GM23338 (cell line): ENCODE measurements at regions not wholly inside any gene's neighbourhood (a gene's known extent, or its start where the extent isn't known, plus 50 kb on each side); places are given as distances from the start of the nearest gene placed in this dataset.

Source experiments
- ATAC-seq: fragments of 200-7000 bp; cut with Tn5 transposase; 3 replicates; pipeline ENCODE4 v1.9.1; 2020
- DNase-seq: peaks from one replicate; pipeline ENCODE4 v3.0.0-alpha.2; 2015; ENCODE audit warnings: low spot score
- H2AFZ ChIP-seq: fragments of 200-600 bp; sonication (generic); 2 replicates; pipeline ENCODE4 v1.8.0; 2016; ENCODE audit warnings: antibody characterized with exemption, mild to moderate bottlenecking, moderate library complexity
- H3F3A ChIP-seq: fragments of 200-600 bp; sonication (generic); replicated peaks from 2 replicates; pipeline ENCODE4 v1.8.0; 2017; ENCODE audit warnings: antibody characterized with exemption, mixed run types, low read depth
- H3K27ac ChIP-seq: fragments of 200-600 bp; sonication (generic); 2 replicates; pipeline ENCODE4 v1.6.1; 2016; ENCODE audit warnings: low read depth
- H3K27me3 ChIP-seq: fragments of 200-600 bp; sonication (generic); 2 replicates; pipeline ENCODE4 v1.8.0; 2016; ENCODE audit warnings: mild to moderate bottlenecking, mixed run types, moderate library complexity; ENCODE audit not compliant: insufficient read depth
- H3K36me3 ChIP-seq: fragments of 200-600 bp; sonication (generic); 2 replicates; pipeline ENCODE4 v1.8.0; 2016; ENCODE audit warnings: mild to moderate bottlenecking; ENCODE audit not compliant: insufficient read depth
- H3K4me1 ChIP-seq: fragments of 200-600 bp; sonication (generic); 2 replicates; pipeline ENCODE4 v1.8.0; 2016; ENCODE audit warnings: mild to moderate bottlenecking, moderate library complexity; ENCODE audit not compliant: insufficient read depth
- H3K4me2 ChIP-seq: fragments of 200-600 bp; sonication (generic); 2 replicates; pipeline ENCODE4 v1.7.1; 2017; ENCODE audit warnings: mixed run types
- H3K4me3 ChIP-seq: fragments of 200-600 bp; sonication (generic); 2 replicates; pipeline ENCODE4 v1.6.1; 2016; ENCODE audit warnings: mixed run types
- H3K79me2 ChIP-seq: fragments of 200-600 bp; sonication (generic); replicated peaks from 2 replicates; pipeline ENCODE4 v1.8.0; 2017; ENCODE audit warnings: mild to moderate bottlenecking; ENCODE audit not compliant: insufficient read depth
- H3K9me2 ChIP-seq: fragments of 200-600 bp; sonication (generic); 2 replicates; pipeline ENCODE4 v1.8.0; 2017; ENCODE audit not compliant: insufficient read depth
- H4K20me1 ChIP-seq: fragments of 200-600 bp; sonication (generic); replicated peaks from 2 replicates; pipeline ENCODE4 v1.8.0; 2017; ENCODE audit warnings: mild to moderate bottlenecking; ENCODE audit not compliant: insufficient read depth
- H3K27ac Mint-ChIP-seq: 2 replicates; pipeline ENCODE4 v1.8.0; 2020; ENCODE audit warnings: inconsistent platforms, mild to moderate bottlenecking, moderate library complexity, mixed read lengths
- H3K27me3 Mint-ChIP-seq: 3 replicates; pipeline ENCODE4 v1.8.0; 2022; ENCODE audit warnings: low read depth, mild to moderate bottlenecking, moderate library complexity, mixed read lengths, inconsistent platforms; ENCODE audit not compliant: insufficient read depth, poor library complexity
- H3K36me3 Mint-ChIP-seq: 3 replicates; pipeline ENCODE4 v1.8.0; 2021; ENCODE audit warnings: low read depth, mild to moderate bottlenecking, inconsistent platforms, moderate library complexity, mixed read lengths
- H3K4me1 Mint-ChIP-seq: 3 replicates; pipeline ENCODE4 v1.8.0; 2020; ENCODE audit warnings: mild to moderate bottlenecking, inconsistent platforms, mixed read lengths
- H3K4me3 Mint-ChIP-seq: 3 replicates; pipeline ENCODE4 v1.8.0; 2021; ENCODE audit warnings: moderate library complexity, mild to moderate bottlenecking, inconsistent platforms, mixed read lengths
- H3K9me3 Mint-ChIP-seq: 3 replicates; pipeline ENCODE4 v1.8.0; 2020; ENCODE audit warnings: moderate library complexity, mild to moderate bottlenecking, inconsistent platforms, mixed read lengths
- CREB1 ChIP-seq: fragments of 250-450 bp; sonication (Bioruptor Pico); IDR thresholded peaks from 2 replicates; pipeline ENCODE4 v1.5.0; 2020; ENCODE audit warnings: low read depth, mild to moderate bottlenecking, moderate library complexity
- EZH2phosphoT487 ChIP-seq: fragments of 200-600 bp; sonication (generic); IDR thresholded peaks from one replicate; pipeline ENCODE4 v1.8.1; 2018; ENCODE audit warnings: antibody characterized with exemption; ENCODE audit not compliant: unreplicated experiment
- STAT1 ChIP-seq: IDR thresholded peaks from one replicate; pipeline ENCODE4 v1.6.1; 2016; ENCODE audit warnings: antibody characterized with exemption; ENCODE audit not compliant: unreplicated experiment
- ZNF331 ChIP-seq: fragments of 250-450 bp; sonication (Bioruptor Pico); IDR thresholded peaks from 2 replicates; pipeline ENCODE4 v1.5.0; 2020; ENCODE audit warnings: low read depth, mild to moderate bottlenecking, moderate library complexity
- TF ChIP-seq, protein P1 (sequence below): IDR thresholded peaks from one replicate; pipeline ENCODE4 v1.6.1; 2018; ENCODE audit warnings: antibody characterized with exemption; ENCODE audit not compliant: unreplicated experiment
- TF ChIP-seq, protein P2 (sequence below), 2 experiments: fragments of 200-600 bp in 1 of 2; sonication (generic) in 1 of 2; conservative IDR thresholded peaks; 2 replicates each; pipeline versions ENCODE4 v1.5.1 to v1.6.1; 2016 to 2017; ENCODE audit warnings: antibody characterized with exemption in 2 of 2, low read depth in 2 of 2, mild to moderate bottlenecking in 2 of 2, moderate library complexity in 1 of 2
- TF ChIP-seq, protein P3 (sequence below): IDR thresholded peaks from 2 replicates; pipeline ENCODE4 v1.6.1; 2016; ENCODE audit warnings: antibody characterized with exemption

DNA sequence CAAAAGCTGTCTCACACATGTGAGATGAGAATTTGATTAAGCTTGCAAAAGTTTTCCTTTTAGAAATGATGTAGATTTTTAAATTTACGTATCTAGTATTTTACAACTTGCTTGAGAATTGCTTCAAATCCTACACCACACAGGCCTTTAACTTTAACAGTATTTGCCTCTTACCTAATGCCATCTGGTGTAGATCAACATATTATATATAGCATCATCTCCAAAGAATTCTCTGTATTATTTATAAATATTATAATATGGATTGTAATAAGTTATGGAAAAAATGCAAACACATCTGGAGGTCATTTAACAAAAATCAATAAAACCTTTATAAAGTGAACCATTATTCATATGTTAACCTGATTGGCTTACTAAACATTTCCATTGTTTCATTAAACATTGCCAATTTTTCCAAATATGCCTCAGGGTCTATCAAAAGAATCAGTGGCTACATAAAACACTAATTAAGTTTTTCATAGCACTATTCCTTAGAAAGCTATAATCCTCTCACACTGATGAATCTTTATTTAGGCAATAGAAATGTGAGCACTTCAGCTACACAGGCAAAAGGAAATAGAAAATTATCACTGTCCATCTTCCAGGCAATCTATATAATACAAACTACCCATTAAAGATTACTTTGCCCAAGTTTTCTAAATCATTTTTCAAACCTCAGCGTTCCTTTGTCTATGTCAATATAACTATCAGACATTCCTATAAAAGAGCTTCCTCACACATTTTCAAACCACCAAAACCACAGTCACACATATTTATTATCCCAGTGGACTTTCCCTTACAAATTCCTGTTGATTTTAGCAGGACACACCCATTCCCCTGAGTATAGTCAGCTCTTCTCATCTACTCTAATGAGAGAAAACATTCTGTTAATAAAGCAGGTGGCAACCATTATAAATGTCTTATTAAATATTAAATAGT lies 83.5 kb upstream of the INTU start (continued):
- TF ChIP-seq, protein P1, sequence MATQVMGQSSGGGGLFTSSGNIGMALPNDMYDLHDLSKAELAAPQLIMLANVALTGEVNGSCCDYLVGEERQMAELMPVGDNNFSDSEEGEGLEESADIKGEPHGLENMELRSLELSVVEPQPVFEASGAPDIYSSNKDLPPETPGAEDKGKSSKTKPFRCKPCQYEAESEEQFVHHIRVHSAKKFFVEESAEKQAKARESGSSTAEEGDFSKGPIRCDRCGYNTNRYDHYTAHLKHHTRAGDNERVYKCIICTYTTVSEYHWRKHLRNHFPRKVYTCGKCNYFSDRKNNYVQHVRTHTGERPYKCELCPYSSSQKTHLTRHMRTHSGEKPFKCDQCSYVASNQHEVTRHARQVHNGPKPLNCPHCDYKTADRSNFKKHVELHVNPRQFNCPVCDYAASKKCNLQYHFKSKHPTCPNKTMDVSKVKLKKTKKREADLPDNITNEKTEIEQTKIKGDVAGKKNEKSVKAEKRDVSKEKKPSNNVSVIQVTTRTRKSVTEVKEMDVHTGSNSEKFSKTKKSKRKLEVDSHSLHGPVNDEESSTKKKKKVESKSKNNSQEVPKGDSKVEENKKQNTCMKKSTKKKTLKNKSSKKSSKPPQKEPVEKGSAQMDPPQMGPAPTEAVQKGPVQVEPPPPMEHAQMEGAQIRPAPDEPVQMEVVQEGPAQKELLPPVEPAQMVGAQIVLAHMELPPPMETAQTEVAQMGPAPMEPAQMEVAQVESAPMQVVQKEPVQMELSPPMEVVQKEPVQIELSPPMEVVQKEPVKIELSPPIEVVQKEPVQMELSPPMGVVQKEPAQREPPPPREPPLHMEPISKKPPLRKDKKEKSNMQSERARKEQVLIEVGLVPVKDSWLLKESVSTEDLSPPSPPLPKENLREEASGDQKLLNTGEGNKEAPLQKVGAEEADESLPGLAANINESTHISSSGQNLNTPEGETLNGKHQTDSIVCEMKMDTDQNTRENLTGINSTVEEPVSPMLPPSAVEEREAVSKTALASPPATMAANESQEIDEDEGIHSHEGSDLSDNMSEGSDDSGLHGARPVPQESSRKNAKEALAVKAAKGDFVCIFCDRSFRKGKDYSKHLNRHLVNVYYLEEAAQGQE, result no peak
- TF ChIP-seq EZH2phosphoT487, result no peak
- no peak for TF ChIP-seq ZNF331 (CRISPR knock-in tag)
- no peak for TF ChIP-seq CREB1 (CRISPR knock-in tag)
- TF ChIP-seq, protein P2, sequence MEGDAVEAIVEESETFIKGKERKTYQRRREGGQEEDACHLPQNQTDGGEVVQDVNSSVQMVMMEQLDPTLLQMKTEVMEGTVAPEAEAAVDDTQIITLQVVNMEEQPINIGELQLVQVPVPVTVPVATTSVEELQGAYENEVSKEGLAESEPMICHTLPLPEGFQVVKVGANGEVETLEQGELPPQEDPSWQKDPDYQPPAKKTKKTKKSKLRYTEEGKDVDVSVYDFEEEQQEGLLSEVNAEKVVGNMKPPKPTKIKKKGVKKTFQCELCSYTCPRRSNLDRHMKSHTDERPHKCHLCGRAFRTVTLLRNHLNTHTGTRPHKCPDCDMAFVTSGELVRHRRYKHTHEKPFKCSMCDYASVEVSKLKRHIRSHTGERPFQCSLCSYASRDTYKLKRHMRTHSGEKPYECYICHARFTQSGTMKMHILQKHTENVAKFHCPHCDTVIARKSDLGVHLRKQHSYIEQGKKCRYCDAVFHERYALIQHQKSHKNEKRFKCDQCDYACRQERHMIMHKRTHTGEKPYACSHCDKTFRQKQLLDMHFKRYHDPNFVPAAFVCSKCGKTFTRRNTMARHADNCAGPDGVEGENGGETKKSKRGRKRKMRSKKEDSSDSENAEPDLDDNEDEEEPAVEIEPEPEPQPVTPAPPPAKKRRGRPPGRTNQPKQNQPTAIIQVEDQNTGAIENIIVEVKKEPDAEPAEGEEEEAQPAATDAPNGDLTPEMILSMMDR (conservative IDR thresholded peaks at IDR 0.05; ENCODE audit: low read depth in 2 of 2), result no peak
- TF ChIP-seq, protein P3, sequence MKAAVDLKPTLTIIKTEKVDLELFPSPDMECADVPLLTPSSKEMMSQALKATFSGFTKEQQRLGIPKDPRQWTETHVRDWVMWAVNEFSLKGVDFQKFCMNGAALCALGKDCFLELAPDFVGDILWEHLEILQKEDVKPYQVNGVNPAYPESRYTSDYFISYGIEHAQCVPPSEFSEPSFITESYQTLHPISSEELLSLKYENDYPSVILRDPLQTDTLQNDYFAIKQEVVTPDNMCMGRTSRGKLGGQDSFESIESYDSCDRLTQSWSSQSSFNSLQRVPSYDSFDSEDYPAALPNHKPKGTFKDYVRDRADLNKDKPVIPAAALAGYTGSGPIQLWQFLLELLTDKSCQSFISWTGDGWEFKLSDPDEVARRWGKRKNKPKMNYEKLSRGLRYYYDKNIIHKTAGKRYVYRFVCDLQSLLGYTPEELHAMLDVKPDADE, result no peak
- no peak for TF ChIP-seq STAT1

DNA sequence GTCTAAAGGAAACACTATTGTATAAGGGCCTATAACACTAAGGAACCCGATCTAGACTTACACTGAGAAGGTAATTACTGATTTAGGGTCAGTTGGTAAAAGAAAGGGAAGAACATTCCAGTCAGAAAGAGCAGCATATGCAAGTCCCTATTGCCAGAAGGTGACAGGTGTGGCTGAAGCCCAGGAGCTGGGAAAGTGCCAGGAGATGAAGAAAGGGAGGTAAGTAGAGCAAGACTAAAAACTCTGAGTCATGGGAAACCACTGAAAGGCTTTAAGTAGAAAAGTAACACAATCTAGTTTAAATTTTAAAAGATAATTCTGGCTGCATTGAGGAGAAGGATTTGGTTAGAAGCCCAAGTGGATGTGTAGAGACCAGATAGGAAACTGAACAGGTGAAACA lies 77.7 kb upstream of the INTU start:
- H2AFZ ChIP-seq, result 0 out of 2 replicates have a peak overlapping the region, but pooled peaks have one; percentile 10
- DNase-seq, result no peak
- H3K4me3 ChIP-seq, result no peak overlapping the region
- peaks cover 17% of the 10 kb centered on the region for H3K36me3 Mint-ChIP-seq
- no peak for ATAC-seq
- no peaks in the 10 kb centered on the region for H3K9me2 ChIP-seq
- H3F3A ChIP-seq, result no peaks in the 10 kb centered on the region
- H4K20me1 ChIP-seq, result no peaks in the 10 kb centered on the region
- H3K27me3 ChIP-seq, result no peaks in the 10 kb centered on the region
- peaks cover 27% of the 10 kb centered on the region for H3K9me3 Mint-ChIP-seq
- no peak overlapping the region for H3K4me3 Mint-ChIP-seq
- H3K4me1 Mint-ChIP-seq, result no peaks in the 10 kb centered on the region
- no peak overlapping the region for H3K27ac ChIP-seq
- H3K79me2 ChIP-seq, result no peaks in the 10 kb centered on the region
- peaks cover 7% of the 10 kb centered on the region; the same call in 1 of the 2 replicates for H3K36me3 ChIP-seq
- no peaks in the 10 kb centered on the region for H3K4me1 ChIP-seq
- H3K27ac Mint-ChIP-seq, result no peak overlapping the region
- TF ChIP-seq ZNF331 (CRISPR knock-in tag), result no peak
- no peaks in the 10 kb centered on the region for H3K27me3 Mint-ChIP-seq
- no peak overlapping the region for H3K4me2 ChIP-seq
